ENCODE measurements at regions not wholly inside any gene's neighbourhood (a gene's known extent, or its start where the extent isn't known, plus 50 kb on each side); places are given as distances from the start of the nearest gene placed in this dataset.

GRCh38 chr12:20232931-20233675 is 135.2 kb upstream of the PDE3A start:
- Histone ChIP-seq H3K36me3 (no peaks in the 10 kb centered on the region), H3K4me1 (no peaks in the 10 kb centered on the region), H3K9me3 (peaks cover 0 to 7% (median 0%) of the 10 kb centered on the region in 11 donors), H3K27me3 (no peaks in the 10 kb centered on the region), H3K4me3 (no peak overlapping the region), H3K27ac (no peak overlapping the region)
- ATAC-seq (no peak), DNase-seq (no peak)
- no peak for TF ChIP-seq CTCF (IDR thresholded peaks at IDR 0.05)
- intact Hi-C loops (cut with DNase I), result no loop called here
- WGBS, 2 donors, result 64 to 91% methylated on average over 5 of the region's 5 CpGs

GRCh38 chr12:20234474-20234873 is 133.9 kb upstream of the PDE3A start:
- intact Hi-C loops (cut with DNase I), result no loop called here
- DNase-seq (no peak), ATAC-seq (no peak)
- H3K27ac ChIP-seq, result no peak overlapping the region
- H3K4me1 ChIP-seq, result no peaks in the 10 kb centered on the region
- no peaks in the 10 kb centered on the region for H3K27me3 ChIP-seq
- TF ChIP-seq CTCF (IDR thresholded peaks at IDR 0.05), result no peak
- 90 to 98% methylated on average over 6 of the region's 6 CpGs for WGBS, 2 donors
- peaks cover 0 to 7% (median 0%) of the 10 kb centered on the region in 11 donors for H3K9me3 ChIP-seq
- no peak overlapping the region for H3K4me3 ChIP-seq
- H3K36me3 ChIP-seq, result no peaks in the 10 kb centered on the region

- no peak for TF ChIP-seq CTCF (IDR thresholded peaks at IDR 0.05)
- intact Hi-C loops (cut with DNase I), result no loop called here
- H3K36me3 ChIP-seq, result no peaks in the 10 kb centered on the region
- ATAC-seq, result no peak
- H3K27ac ChIP-seq, result no peak overlapping the region
- no peaks in the 10 kb centered on the region for H3K27me3 ChIP-seq
- no peaks in the 10 kb centered on the region for H3K4me1 ChIP-seq
- H3K9me3 ChIP-seq, result peaks cover 0 to 7% (median 0%) of the 10 kb centered on the region in 11 donors
- no peak for DNase-seq
- 91 to 92% methylated on average over 7 of the region's 7 CpGs for WGBS, 2 donors
- no peak overlapping the region for H3K4me3 ChIP-seq
Measured at GRCh38 chr12:20237091-20237490, 131.2 kb upstream of the PDE3A start.

- DNase-seq, result no peak
- Histone ChIP-seq H3K4me3 (no peak overlapping the region), H3K27me3 (no peaks in the 10 kb centered on the region), H3K36me3 (no peaks in the 10 kb centered on the region), H3K9me3 (peaks cover 0 to 24% (median 7%) of the 10 kb centered on the region in 11 donors), H3K27ac (no peak overlapping the region), H3K4me1 (no peaks in the 10 kb centered on the region)
- ATAC-seq, result no peak
- 50 to 58% methylated on average over 1 of the region's 1 CpG for WGBS, 2 donors
- no peak for TF ChIP-seq CTCF (IDR thresholded peaks at IDR 0.05)
- intact Hi-C loops (cut with DNase I), result no loop called here
Measured at GRCh38 chr12:20245491-20245890, 122.8 kb upstream of the PDE3A start.

Measured in heart right ventricle (tissue), 16 donors.